Liver (tissue), 8 donors: ENCODE measurements at regions not wholly inside any gene's neighbourhood (a gene's known extent, or its start where the extent isn't known, plus 50 kb on each side); places are given as distances from the start of the nearest gene placed in this dataset.

ENCODE experiments used
- DNase-seq: peaks from one replicate; pipeline ENCODE4 v3.0.0-alpha.2; 2017; ENCODE audit warnings: low spot score
- H3K27ac ChIP-seq, 2 donors: one replicate each; pipeline ENCODE4 v1.7.0; 2013; ENCODE audit warnings: inconsistent platforms in 2 of 2, low read length in 2 of 2, control low read depth in 1 of 2, low read depth in 1 of 2, mild to moderate bottlenecking in 1 of 2
- H3K27me3 ChIP-seq, 4 donors: one replicate each; pipeline versions ENCODE4 v1.6.1 to v1.7.0; 2013; ENCODE audit warnings: low read length in 3 of 4, inconsistent platforms in 1 of 4, mild to moderate bottlenecking in 1 of 4, moderate library complexity in 1 of 4; ENCODE audit not compliant: control insufficient read depth in 4 of 4, insufficient read depth in 4 of 4
- H3K36me3 ChIP-seq, 4 donors: one replicate each; pipeline versions ENCODE4 v1.6.1 to v1.7.0; 2013; ENCODE audit warnings: low read length in 3 of 4, mild to moderate bottlenecking in 3 of 4, low read depth in 1 of 4, moderate library complexity in 1 of 4; ENCODE audit not compliant: control insufficient read depth in 4 of 4, insufficient read depth in 3 of 4
- H3K4me1 ChIP-seq, 4 donors: one replicate each; pipeline versions ENCODE4 v1.6.1 to v1.7.0; 2013; ENCODE audit warnings: low read length in 3 of 4, mild to moderate bottlenecking in 3 of 4, moderate library complexity in 1 of 4; ENCODE audit not compliant: control insufficient read depth in 4 of 4, insufficient read depth in 4 of 4
- H3K4me3 ChIP-seq, 3 donors: one replicate each; pipeline versions ENCODE4 v1.6.1 to v1.7.0; 2013; ENCODE audit warnings: low read length in 3 of 3, control low read depth in 1 of 3, low read depth in 1 of 3, mild to moderate bottlenecking in 1 of 3
- H3K9ac ChIP-seq, 2 donors: one replicate each; pipeline ENCODE4 v1.7.0; 2013; ENCODE audit warnings: low read length in 2 of 2, mild to moderate bottlenecking in 2 of 2, moderate library complexity in 2 of 2, control low read depth in 1 of 2, low read depth in 1 of 2
- H3K9me3 ChIP-seq, 4 donors: one replicate each; pipeline versions ENCODE4 v1.6.1 to v1.7.0; 2013; ENCODE audit warnings: low read length in 3 of 4; ENCODE audit not compliant: control insufficient read depth in 4 of 4
- ATF3 ChIP-seq: IDR thresholded peaks from 2 replicates; pipeline ENCODE4 v1.6.1; 2016; ENCODE audit warnings: antibody characterized with exemption
- CTCF ChIP-seq: fragments of 150-350 bp; IDR thresholded peaks from 2 replicates; pipeline ENCODE4 v1.5.1; 2017; ENCODE audit warnings: improper control_type of control experiment, low read depth, low read length; ENCODE audit not compliant: missing input control
- EGR1 ChIP-seq, 2 donors: IDR thresholded peaks; 2 replicates each; pipeline ENCODE4 v1.6.1; 2016 to 2018; ENCODE audit warnings: antibody characterized with exemption in 2 of 2, low read depth in 2 of 2
- FOXA1 ChIP-seq: IDR thresholded peaks from 2 replicates; pipeline ENCODE4 v1.6.1; 2016; ENCODE audit warnings: antibody characterized with exemption
- FOXA2 ChIP-seq: IDR thresholded peaks from 2 replicates; pipeline ENCODE4 v1.6.1; 2016; ENCODE audit warnings: antibody characterized with exemption
- GABPA ChIP-seq, 2 donors: IDR thresholded peaks in 1 of 2; conservative IDR thresholded peaks in 1 of 2; 2 replicates each; pipeline ENCODE4 v1.6.1; 2016; ENCODE audit warnings: antibody characterized with exemption in 2 of 2, mild to moderate bottlenecking in 1 of 2, moderate library complexity in 1 of 2
- HNF4A ChIP-seq, 2 donors: conservative IDR thresholded peaks; 2 replicates each; pipeline ENCODE4 v1.6.1; 2016; ENCODE audit warnings: antibody characterized with exemption in 2 of 2, mild to moderate bottlenecking in 2 of 2
- HNF4G ChIP-seq: IDR thresholded peaks from 2 replicates; pipeline ENCODE4 v1.6.1; 2016; ENCODE audit warnings: antibody characterized with exemption
- JUND ChIP-seq, 2 donors: IDR thresholded peaks; 2 replicates each; pipeline ENCODE4 v1.6.1; 2016; ENCODE audit warnings: antibody characterized with exemption in 2 of 2
- NR2F2 ChIP-seq: IDR thresholded peaks from 2 replicates; pipeline ENCODE4 v1.6.1; 2016; ENCODE audit warnings: antibody characterized with exemption
- RAD21 ChIP-seq, 2 donors: IDR thresholded peaks; 2 replicates each; pipeline ENCODE4 v1.6.1; 2016; ENCODE audit warnings: antibody characterized with exemption in 2 of 2, mild to moderate bottlenecking in 2 of 2
- RXRA ChIP-seq, 2 donors: IDR thresholded peaks; 2 replicates each; pipeline ENCODE4 v1.6.1; 2017 to 2018; ENCODE audit warnings: antibody characterized with exemption in 2 of 2, mild to moderate bottlenecking in 1 of 2
- SP1 ChIP-seq: IDR thresholded peaks from 2 replicates; pipeline ENCODE4 v1.6.1; 2018; ENCODE audit warnings: antibody characterized with exemption, mild to moderate bottlenecking
- TAF1 ChIP-seq: conservative IDR thresholded peaks from 2 replicates; pipeline ENCODE4 v1.6.1; 2016; ENCODE audit warnings: antibody characterized with exemption, mild to moderate bottlenecking
- YY1 ChIP-seq: IDR thresholded peaks from 2 replicates; pipeline ENCODE4 v1.6.1; 2016; ENCODE audit warnings: antibody characterized with exemption, mild to moderate bottlenecking
- ZBTB33 ChIP-seq: IDR thresholded peaks from 2 replicates; pipeline ENCODE4 v1.6.1; 2016; ENCODE audit warnings: antibody characterized with exemption
- WGBS: extraction: QIAGEN DNeasy Blood & Tissue Kit; methylation state at CpG from one replicate; pipeline ENCODE4 v1.1.7; 2013; 5-methylcytosine and 5-hydroxymethylcytosine counted together
- TF ChIP-seq, protein P1 (sequence below): IDR thresholded peaks from 2 replicates; pipeline ENCODE4 v1.6.1; 2016; ENCODE audit warnings: antibody characterized with exemption
- TF ChIP-seq, protein P2 (sequence below): IDR thresholded peaks from 2 replicates; pipeline ENCODE4 v1.6.1; 2016; ENCODE audit warnings: antibody characterized with exemption, mild to moderate bottlenecking
- donor health status: healthy.
- donor health status: healthy.
- donor health status: healthy.
- donor health status: healthy.
- donor health status: healthy.

DNA sequence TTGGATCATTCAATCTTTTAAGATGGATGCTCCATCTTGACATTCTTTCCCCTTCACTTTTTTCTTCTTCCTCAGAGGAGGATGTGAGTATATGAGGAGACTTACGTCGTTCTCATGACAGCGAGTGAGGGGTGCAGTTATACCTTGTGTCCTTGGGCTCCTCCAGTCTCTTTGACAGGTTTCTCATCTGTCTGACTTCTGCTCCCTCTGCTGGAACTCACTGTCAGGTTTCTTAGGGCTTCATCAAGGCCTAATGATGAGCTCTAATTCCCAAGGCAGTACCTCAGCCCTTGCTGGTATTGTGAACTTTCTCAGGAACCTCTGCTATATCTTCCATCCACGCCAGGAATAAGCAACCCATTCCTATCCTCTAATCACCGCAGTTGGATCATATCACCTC, 237.8 kb upstream of the ADGRL3 start:
- Histone ChIP-seq H3K9ac (no peak overlapping the region), H3K27me3 (no peaks in the 10 kb centered on the region), H3K4me1 (no peaks in the 10 kb centered on the region), H3K36me3 (no peaks in the 10 kb centered on the region), H3K9me3 (no peaks in the 10 kb centered on the region), H3K4me3 (no peak overlapping the region), H3K27ac (no peak overlapping the region)
- WGBS = 71% methylated on average over 5 of the region's 5 CpGs
- TF ChIP-seq RXRA (IDR thresholded peaks at IDR 0.05) = no peak
- no peak for TF ChIP-seq EGR1 (IDR thresholded peaks at IDR 0.05; ENCODE audit: low read depth in 2 of 2)
- no peak for TF ChIP-seq ZBTB33
- no peak for TF ChIP-seq CTCF
- no peak for TF ChIP-seq JUND (IDR thresholded peaks at IDR 0.05)
- no peak for TF ChIP-seq FOXA2
- no peak for TF ChIP-seq HNF4A (conservative IDR thresholded peaks at IDR 0.05)
- TF ChIP-seq RAD21 (IDR thresholded peaks at IDR 0.05) = no peak
- no peak for TF ChIP-seq YY1
- TF ChIP-seq, protein P1, sequence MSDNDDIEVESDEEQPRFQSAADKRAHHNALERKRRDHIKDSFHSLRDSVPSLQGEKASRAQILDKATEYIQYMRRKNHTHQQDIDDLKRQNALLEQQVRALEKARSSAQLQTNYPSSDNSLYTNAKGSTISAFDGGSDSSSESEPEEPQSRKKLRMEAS = no peak
- TF ChIP-seq TAF1 = no peak
- no peak for TF ChIP-seq GABPA (IDR thresholded peaks at IDR 0.05 in 1 of 2, conservative IDR thresholded peaks at IDR 0.05 in 1 of 2)
- no peak for TF ChIP-seq FOXA1
- no peak for TF ChIP-seq NR2F2
- TF ChIP-seq, protein P2, sequence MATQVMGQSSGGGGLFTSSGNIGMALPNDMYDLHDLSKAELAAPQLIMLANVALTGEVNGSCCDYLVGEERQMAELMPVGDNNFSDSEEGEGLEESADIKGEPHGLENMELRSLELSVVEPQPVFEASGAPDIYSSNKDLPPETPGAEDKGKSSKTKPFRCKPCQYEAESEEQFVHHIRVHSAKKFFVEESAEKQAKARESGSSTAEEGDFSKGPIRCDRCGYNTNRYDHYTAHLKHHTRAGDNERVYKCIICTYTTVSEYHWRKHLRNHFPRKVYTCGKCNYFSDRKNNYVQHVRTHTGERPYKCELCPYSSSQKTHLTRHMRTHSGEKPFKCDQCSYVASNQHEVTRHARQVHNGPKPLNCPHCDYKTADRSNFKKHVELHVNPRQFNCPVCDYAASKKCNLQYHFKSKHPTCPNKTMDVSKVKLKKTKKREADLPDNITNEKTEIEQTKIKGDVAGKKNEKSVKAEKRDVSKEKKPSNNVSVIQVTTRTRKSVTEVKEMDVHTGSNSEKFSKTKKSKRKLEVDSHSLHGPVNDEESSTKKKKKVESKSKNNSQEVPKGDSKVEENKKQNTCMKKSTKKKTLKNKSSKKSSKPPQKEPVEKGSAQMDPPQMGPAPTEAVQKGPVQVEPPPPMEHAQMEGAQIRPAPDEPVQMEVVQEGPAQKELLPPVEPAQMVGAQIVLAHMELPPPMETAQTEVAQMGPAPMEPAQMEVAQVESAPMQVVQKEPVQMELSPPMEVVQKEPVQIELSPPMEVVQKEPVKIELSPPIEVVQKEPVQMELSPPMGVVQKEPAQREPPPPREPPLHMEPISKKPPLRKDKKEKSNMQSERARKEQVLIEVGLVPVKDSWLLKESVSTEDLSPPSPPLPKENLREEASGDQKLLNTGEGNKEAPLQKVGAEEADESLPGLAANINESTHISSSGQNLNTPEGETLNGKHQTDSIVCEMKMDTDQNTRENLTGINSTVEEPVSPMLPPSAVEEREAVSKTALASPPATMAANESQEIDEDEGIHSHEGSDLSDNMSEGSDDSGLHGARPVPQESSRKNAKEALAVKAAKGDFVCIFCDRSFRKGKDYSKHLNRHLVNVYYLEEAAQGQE = no peak
- no peak for TF ChIP-seq HNF4G
- TF ChIP-seq SP1 = no peak
- TF ChIP-seq ATF3 = no peak
- no peak for DNase-seq
